HG03025 (cell line): ENCODE measurements at regions not wholly inside any gene's neighbourhood (a gene's known extent, or its start where the extent isn't known, plus 50 kb on each side); places are given as distances from the start of the nearest gene placed in this dataset.
"Not testable (repeated sequence)": the region's sequence is repeated elsewhere in the genome, so short reads cannot be mapped to it uniquely, and the experiment has no call there.

Experiments
- ATAC-seq: cut with Tn5 transposase; IDR thresholded peaks from one replicate; pipeline ENCODE4 v1.9.1; 2021; ENCODE audit warnings: mild to moderate bottlenecking, moderate library complexity; ENCODE audit not compliant: unreplicated experiment, low FRiP score

- ATAC-seq: no peak
These were observed 1338.1 kb upstream of the TENM4 start for GRCh38 chr11:80778941-80779340.

GRCh38 chr11:80778432-80778831 is 1337.6 kb upstream of the TENM4 start:
- ATAC-seq: no peak

GRCh38 chr11:80773919-80774318 is 1333.1 kb upstream of the TENM4 start:
- ATAC-seq: no peak

GRCh38 chr11:80771017-80771416 is 1330.2 kb upstream of the TENM4 start:
- ATAC-seq: no peak

GRCh38 chr11:80758787-80759186 is 1318.0 kb upstream of the TENM4 start:
- ATAC-seq: no peak

GRCh38 chr11:80748207-80748925 is 1307.5 kb upstream of the TENM4 start:
- no peak for ATAC-seq

- ATAC-seq: no peak
These were observed 1305.5 kb upstream of the TENM4 start for GRCh38 chr11:80746300-80746699.

GRCh38 chr11:80745416-80745815 is 1304.6 kb upstream of the TENM4 start:
- ATAC-seq: no peak

- no peak for ATAC-seq
These were observed 1293.0 kb upstream of the TENM4 start for GRCh38 chr11:80733790-80734189.

GRCh38 chr11:80733361-80733760 is 1292.5 kb upstream of the TENM4 start:
- no peak for ATAC-seq

- ATAC-seq: peak; percentile 85
These were observed 1286.5 kb upstream of the TENM4 start for GRCh38 chr11:80727315-80727714.

- ATAC-seq: no peak
These were observed 1285.4 kb upstream of the TENM4 start for GRCh38 chr11:80726236-80726635.

- no peak for ATAC-seq
These were observed 1283.5 kb upstream of the TENM4 start for GRCh38 chr11:80724366-80724765.

- ATAC-seq: no peak
These were observed 1281.8 kb upstream of the TENM4 start for GRCh38 chr11:80722629-80723028.

GRCh38 chr11:80720295-80720694 is 1279.5 kb upstream of the TENM4 start:
- ATAC-seq: no peak

GRCh38 chr11:80719292-80719646 is 1278.4 kb upstream of the TENM4 start:
- ATAC-seq: no peak

- no peak for ATAC-seq
These were observed 1277.9 kb upstream of the TENM4 start for GRCh38 chr11:80718611-80719291.

GRCh38 chr11:80702264-80702663 is 1261.4 kb upstream of the TENM4 start:
- ATAC-seq: no peak

GRCh38 chr11:80700386-80700785 is 1259.6 kb upstream of the TENM4 start:
- ATAC-seq: no peak

- ATAC-seq: not testable (repeated sequence)
These were observed 1258.8 kb upstream of the TENM4 start for GRCh38 chr11:80699406-80700177.

- no peak for ATAC-seq
These were observed 1257.8 kb upstream of the TENM4 start for GRCh38 chr11:80698637-80699036.
